Ramos (cell line): ENCODE measurements at regions not wholly inside any gene's neighbourhood (a gene's known extent, or its start where the extent isn't known, plus 50 kb on each side); places are given as distances from the start of the nearest gene placed in this dataset.

Source experiments
- in situ Hi-C: fragments of 300-500 bp; cut with MboI; formaldehyde crosslinking; loops from one replicate; pipeline ENCODE4 v1.14.3; 2022; ENCODE audit warnings: low sequenced_read_pairs; ENCODE audit not compliant: unreplicated experiment

GRCh38 chr6:19551611-19552010, 285.6 kb upstream of the ID4 start:
- in situ Hi-C loops, result no loop called here

DNA sequence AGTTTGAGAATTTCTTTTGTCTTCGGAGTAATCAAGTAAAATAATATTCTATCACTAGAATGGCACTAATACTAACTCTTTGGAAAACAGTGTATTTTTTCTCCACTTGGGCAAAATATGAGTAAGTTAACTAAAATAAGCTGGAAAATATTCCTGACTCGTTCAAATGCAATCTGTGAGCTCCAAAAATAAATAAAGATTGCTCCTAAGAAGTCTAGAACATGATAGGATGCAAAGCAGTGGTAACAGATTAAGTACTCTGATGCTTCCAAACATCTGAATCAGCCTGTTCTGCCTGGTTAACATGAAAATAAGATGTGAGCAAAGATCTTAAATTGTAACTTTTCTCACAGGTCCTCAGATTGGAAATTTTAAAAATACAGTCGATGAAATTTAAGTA, 285.1 kb upstream of the ID4 start:
- in situ Hi-C loops, result no loop called here

DNA sequence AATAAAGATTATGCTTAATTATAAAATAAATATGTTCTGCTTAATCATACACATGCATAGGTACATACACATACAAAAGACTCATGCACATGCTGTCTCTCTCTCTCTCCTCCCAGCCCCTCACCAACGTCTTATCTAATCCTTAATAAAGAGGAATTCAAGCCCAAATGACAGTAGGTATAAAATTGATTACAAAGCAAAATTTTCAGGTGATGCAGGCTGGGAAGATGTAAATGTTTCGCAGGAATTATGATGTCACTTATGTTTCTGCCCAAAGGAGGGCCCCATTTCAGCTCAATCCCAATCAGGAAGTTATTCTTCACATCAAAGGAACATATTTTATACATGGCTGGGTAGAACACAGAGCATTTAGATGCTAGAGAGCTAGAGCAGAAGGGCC, 284.6 kb upstream of the ID4 start:
- in situ Hi-C loops, result no loop called here

DNA sequence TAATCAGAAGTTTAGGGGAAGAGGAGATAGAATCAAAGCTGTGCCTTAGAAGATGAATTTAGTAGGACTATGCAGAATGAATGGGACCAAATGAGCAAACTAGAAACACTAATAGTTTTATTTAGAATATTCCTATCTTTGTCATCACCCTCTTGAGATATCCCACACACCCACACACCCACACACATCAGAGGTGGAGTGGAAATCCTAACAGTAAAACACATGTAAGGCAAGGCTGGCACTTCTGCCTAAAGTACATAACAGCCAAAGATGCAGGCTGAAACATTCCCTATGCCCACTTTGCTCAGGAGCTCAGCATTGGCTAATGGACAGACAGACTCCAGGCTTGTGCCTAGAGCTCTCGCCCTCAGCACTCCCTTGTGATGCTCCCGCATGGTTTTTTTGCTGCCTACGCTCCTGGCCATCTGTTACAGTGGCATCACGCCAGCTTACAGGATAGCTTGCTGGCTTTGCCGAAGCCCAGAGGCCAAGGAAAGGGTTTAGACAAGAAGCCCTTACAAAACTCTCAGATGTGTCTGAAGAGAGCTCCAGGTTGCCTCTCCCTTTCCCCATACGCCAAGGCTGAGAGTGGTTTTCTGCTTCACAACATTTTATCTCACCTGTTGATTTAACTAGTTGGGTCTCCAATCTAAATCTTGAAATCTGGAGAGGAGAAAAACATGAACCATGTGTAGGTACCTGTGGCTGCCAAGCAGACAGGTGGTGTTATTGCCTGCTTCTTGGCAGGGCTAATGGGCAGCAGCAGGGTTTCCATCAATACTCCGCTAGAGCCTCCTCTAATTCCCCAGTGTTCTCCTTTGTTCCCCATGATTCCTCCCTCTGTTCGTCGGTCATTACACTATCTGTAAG, 282.6 kb upstream of the ID4 start:
- in situ Hi-C loops, result no loop called here

DNA sequence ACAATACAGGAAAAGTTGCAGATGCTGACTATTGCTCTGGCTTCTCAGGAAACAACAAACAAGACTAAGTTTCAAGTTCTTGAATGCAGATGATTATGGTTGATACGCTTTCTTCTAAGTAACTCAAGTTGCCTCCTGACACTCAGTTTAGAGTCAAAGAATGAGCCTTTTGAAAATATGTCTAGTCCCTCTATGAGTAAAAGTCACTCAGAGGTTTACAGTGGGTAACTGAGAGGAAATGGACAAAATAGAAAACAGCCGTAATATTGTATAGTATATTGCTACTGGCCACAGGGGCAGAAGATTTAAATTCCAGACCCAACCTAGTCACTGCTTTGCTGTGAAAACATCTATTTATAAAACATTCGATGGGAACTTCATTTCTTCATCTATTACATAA, 280.0 kb upstream of the ID4 start:
- in situ Hi-C loops, result no loop called here

DNA sequence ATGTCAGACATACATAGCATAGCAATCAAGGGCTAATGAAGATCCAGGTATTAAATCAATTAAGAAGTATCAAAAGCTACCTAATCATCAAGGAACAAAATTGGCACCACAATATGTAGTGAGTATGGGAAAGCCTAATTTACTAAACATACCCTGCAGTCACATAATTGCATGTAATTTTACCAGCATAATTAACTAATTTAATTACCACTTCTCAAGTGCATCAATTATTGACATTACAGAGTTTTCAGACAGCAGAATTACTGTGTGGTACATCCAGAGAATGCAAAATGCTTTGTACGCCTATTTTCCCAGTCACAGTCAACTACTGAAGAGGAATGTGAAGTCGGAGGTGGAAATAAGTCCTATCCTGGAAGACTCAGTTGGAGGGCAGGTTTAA, 279.0 kb upstream of the ID4 start:
- in situ Hi-C loops, result no loop called here

GRCh38 chr6:19558934-19559333, 278.2 kb upstream of the ID4 start:
- in situ Hi-C loops, result no loop called here

GRCh38 chr6:19562468-19562867, 274.7 kb upstream of the ID4 start:
- in situ Hi-C loops, result no loop called here

- in situ Hi-C loops, result no loop called here
These were observed 267.6 kb upstream of the ID4 start for GRCh38 chr6:19569563-19569962.

- in situ Hi-C loops, result no loop called here
These were observed 266.0 kb upstream of the ID4 start for GRCh38 chr6:19571176-19571575.

- in situ Hi-C loops, result loop anchor here (25.0 kb wide), 2 partner anchors 209 to 1241 kb away; no protein-coding TSS in a partner anchor
These were observed 258.7 kb upstream of the ID4 start for GRCh38 chr6:19578481-19578880.

- in situ Hi-C loops, result loop anchor here (25.0 kb wide), 2 partner anchors 203 to 1247 kb away; no protein-coding TSS in a partner anchor
These were observed 253.0 kb upstream of the ID4 start for GRCh38 chr6:19584207-19584606.

- in situ Hi-C loops, result loop anchor here (25.0 kb wide), 2 partner anchors 200 to 1250 kb away; no protein-coding TSS in a partner anchor
These were observed 249.8 kb upstream of the ID4 start for GRCh38 chr6:19587238-19587942.

DNA sequence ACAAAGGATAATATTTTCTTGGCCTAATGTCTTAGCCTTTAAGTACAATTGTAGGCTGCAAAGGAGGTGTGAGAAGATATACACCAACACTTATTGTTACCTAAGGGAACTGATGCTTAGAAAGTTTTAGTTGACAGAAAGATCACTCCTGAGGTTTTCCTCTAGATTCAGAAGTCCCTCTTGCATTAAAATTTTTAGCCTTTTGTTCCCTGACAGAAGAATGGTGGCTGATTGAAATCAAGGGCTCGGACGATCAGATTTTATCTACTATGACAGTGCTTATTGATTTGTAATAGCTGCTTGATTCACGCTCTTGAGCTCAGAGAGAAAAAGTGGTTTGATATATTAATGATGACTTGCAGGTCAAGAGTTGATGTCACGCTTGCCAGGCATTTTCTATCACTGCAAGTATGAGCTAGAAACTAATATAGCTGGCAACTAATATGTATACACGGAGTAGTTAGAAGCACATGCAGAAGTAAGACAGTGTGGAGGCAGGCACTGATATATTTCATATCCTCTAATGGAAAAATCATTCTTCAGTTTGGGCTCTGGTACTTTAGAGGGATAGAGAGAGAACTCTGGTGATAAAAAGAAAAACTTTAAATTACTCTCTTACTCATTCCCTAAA, 246.6 kb upstream of the ID4 start:
- in situ Hi-C loops, result loop anchor here (25.0 kb wide), 2 partner anchors 197 to 1253 kb away; no protein-coding TSS in a partner anchor

DNA sequence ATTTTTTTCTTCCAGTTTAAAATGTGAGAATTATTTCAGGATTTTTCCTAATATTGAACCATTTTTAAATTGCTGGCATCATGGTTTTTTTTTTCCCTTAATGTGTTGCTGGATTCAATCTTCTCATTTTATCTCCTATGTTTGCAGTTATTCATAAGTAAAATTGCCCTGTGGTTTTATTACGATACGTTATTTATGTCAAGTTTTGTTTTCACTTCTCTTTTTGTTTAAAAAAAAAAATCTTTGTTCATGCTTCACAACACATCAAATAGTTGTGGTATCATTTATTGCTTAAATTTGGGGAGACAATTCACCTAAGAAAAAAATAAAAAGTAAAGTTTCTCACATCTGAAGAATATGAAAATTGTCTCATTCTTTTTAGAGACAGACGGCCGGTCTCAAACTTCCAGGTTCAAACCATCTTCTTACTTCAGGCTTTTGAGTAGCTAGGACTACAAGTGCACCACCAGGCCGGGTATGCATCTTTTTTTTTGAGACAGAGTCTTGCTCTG, 239.3 kb upstream of the ID4 start:
- in situ Hi-C loops, result loop anchor here (25.0 kb wide), 2 partner anchors 189 to 1261 kb away; no protein-coding TSS in a partner anchor

DNA sequence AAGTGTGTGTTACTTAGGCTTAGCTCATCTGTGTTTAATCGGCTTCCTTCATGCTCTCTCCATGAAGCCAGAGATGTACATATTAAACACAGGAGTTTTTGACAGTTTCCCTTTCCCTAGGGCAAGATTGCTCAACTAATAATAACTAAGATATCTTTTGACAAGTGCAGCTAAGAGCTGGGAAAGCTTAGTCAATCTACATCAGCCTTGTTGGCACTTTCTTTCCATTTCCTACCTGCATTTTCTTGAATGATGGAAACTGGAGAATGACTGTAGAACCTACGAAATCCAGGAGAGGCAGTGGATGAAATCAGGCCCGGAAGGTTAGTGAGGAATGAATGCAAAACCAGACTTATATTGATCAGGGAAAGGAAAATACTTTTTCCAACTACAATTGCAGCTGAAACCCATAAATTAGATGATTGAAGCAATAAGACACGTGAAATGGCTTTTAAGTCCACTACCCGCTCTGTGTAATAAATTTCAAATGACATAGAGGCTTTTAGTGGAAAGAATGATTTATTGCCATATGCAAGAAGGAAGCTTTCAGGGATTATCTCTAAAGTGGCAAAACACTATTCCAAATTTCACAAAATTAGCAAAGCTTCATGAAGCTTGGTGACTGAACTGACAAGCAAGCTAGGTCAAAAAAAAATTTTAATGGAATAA, 237.2 kb upstream of the ID4 start:
- in situ Hi-C loops, result loop anchor here (25.0 kb wide), 2 partner anchors 187 to 1263 kb away; no protein-coding TSS in a partner anchor

DNA sequence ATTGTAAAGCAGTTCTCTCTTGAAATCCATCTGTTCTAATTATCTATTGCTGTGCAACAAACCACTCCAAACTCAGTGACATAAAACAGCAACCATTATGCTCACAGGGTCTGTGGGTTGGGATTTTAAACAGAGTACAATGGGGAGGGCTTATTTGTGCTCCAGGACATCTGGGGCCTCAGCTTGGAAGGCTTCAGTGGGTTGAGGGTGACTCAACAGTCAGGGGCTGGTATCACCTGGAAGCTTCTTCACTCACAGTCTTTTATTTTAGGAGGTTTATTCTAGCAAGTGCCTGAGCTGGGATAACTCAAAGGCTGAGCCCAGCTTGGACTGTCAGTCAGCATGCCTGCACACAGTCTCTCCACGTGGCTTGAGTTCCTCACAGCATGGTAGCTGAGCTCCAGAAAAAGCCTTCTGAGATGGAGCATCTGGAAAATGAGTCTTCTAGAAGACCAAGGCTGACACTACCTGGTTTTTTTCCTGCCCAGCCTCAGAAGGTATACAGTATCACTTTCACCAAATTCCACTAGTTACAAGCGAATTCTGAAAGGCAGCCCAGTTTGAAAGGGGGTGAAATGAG, 234.6 kb upstream of the ID4 start:
- in situ Hi-C loops, result no loop called here

- in situ Hi-C loops, result no loop called here
These were observed 233.4 kb upstream of the ID4 start for GRCh38 chr6:19603721-19604120.

DNA sequence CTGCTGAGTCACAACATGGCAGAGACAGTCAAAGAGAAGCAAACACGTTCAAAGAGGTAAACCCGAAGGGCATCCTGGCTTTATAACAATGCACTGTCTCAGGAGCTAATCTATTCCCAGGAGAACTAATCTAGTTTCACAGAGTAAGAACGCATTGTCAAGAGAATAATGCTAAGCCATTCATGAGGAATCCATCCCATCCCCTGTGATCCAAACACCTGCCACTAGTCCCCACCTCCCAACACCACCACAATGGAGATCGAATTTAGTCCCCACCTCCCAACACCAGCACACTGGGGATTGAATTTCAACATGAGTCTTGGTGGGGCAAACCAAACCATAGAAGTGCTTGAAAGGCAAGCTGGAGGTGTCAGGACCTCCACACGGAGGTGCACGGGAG, 231.5 kb upstream of the ID4 start:
- in situ Hi-C loops, result no loop called here

- in situ Hi-C loops, result no loop called here
These were observed 228.6 kb upstream of the ID4 start for GRCh38 chr6:19608546-19608945.
